Erythroblast (primary cell): ENCODE measurements at regions not wholly inside any gene's neighbourhood (a gene's known extent, or its start where the extent isn't known, plus 50 kb on each side); places are given as distances from the start of the nearest gene placed in this dataset.

Experiments
- GATA1 ChIP-seq: IDR thresholded peaks from 2 replicates; pipeline ENCODE4 v1.6.1; 2011; ENCODE audit warnings: low read depth, mild to moderate bottlenecking, control low read depth, low read length, moderate library complexity
- POLR2A ChIP-seq: IDR thresholded peaks from 2 replicates; pipeline ENCODE4 v1.6.1; 2011; ENCODE audit warnings: mild to moderate bottlenecking, low read length

GRCh38 chr11:109140857-109141515, 281.0 kb upstream of the C11orf87 start:
- TF ChIP-seq POLR2A (no peak), GATA1 (no peak)
